HG02759 (cell line): ENCODE measurements at regions not wholly inside any gene's neighbourhood (a gene's known extent, or its start where the extent isn't known, plus 50 kb on each side); places are given as distances from the start of the nearest gene placed in this dataset.
"Not testable (repeated sequence)": the region's sequence is repeated elsewhere in the genome, so short reads cannot be mapped to it uniquely, and the experiment has no call there.

Experiments used
- ATAC-seq: cut with Tn5 transposase; IDR thresholded peaks from one replicate; pipeline ENCODE4 v1.9.1; 2021; ENCODE audit warnings: mild to moderate bottlenecking, moderate library complexity; ENCODE audit not compliant: unreplicated experiment

DNA sequence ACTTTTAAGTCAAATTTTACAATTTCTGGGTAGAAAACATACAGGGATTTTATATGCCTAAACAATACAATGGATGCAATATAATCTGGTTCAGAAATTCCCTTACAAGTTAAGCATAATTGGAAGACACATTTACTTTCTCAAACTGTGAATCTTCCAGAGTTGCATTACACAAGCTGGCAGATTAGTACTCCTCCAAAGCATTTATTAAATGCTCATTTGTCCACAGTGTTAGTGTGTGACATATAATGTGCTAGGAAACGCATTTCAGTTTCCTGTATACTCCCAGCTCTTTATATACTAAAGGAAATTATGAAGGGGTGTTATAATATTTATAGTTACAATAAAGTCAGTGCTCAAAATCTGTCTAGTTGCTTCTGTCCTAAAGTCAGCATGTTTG is 239.0 kb upstream of the FIGN start:
- no peak for ATAC-seq

DNA sequence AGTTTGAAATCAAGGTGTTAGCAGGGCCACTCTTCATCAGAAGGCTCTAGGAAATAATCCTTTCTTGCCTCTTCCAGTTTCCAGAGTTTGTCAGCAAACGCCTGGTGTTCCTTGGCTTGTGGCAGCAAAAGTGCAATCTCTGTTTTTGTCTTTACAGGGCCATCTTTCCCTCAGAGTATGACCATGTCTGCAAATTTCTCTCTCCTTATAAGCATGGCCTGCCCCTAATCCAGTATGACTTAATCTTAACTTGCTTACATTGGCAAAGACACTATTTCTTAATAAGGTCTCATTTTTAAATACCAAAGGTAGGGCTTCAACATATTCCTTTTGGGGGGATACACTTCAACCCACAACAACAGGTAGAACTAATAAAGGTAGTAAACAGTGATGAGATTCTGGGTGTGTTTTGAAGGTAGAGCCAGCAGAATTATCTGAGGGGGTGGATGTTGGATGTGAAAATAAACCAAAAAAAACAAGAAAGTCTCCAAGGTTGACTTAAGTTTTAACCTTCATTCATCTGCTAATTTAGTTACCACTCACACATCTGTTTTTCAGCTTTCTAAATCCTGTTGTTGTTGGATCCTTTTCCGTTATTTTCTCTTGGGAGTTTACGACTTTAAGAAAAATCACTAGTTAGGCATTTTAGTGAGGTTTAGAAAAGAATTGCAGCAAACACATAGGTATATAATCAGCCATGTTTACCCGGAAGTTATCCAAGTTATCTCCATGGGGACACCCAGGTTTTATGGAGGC is 234.4 kb upstream of the FIGN start:
- no peak for ATAC-seq

DNA sequence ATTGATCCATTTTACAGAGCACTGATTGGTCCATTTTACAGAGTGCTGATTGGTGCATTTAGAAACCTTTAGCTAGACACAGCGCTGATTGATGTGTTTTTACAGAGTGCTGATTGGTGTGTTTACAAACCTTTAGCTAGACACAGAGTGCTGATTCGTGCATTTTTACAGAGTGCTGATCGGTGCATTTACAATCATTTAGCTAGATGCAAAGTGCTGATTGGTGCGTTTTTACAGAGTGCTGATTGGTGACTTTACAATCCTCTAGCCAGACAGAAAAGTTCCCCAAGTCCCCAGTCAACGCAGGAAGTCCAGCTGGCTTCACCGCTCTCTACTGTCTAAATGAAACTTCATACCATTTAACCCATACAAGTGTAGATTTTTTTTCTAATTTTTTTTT is 228.5 kb upstream of the FIGN start:
- ATAC-seq: not testable (repeated sequence)

DNA sequence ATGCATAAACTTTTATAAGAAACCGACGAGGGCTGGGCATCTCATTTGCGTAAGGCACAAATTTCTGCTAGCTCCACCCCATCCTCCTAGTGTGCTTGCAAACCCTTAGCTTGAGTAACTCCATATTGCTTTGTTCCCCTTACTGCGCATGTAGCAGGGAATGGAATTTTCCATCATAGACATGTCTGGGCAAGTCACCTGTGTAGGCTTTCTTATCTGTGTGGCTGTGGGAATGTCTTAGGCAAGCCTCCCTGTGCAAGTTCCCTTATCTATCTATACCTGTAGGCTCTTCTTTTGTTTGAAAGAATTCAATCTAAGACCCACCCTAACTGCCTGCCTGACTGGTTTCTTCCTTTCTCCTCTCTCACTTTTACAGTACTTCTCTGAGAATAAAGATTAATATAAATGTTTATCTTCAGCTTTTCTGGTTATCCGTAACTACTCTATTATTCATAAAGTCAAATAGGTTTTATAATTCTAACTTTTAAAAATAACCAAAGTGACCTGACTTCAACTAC is 217.6 kb upstream of the FIGN start:
- ATAC-seq: no peak

GRCh38 chr2:163951312-163951711 is 215.5 kb upstream of the FIGN start:
- no peak for ATAC-seq

DNA sequence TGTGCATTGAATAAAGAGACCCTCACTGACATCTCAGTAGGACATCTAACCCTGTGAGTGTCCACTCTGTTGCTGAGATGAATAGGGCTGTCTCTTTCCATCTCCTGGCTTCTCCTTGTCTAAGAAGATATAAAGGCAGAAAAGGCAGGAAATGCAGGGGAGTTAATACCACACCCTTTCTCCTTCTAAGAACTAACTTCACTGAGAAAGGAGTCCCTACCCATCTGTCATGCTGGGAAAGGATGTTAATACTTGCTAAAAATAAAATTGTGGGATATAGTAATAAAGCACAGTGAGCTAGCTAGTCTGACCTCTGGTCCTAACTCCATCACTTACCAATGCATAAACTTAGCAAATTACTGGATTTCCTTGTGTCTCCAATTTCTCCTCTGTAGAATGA is 213.9 kb upstream of the FIGN start:
- ATAC-seq: no peak

DNA sequence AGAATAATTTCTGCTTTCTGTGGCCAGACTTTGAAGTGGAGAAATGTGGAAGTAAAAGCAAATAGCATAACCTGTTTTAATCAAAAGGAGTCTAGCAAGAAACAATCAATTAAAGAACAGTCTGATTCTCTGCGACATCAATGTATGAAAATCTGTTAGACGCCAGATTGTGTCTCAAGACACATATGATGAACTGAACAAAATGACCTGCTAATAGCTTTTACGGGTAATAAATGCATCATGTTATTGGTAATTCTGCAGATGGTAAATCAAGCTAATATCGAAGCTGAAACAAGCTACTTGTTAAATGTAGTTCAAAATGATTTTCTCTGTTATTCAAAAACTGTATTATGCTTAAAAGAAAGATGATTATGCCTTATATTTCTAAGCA is 208.5 kb upstream of the FIGN start:
- no peak for ATAC-seq

DNA sequence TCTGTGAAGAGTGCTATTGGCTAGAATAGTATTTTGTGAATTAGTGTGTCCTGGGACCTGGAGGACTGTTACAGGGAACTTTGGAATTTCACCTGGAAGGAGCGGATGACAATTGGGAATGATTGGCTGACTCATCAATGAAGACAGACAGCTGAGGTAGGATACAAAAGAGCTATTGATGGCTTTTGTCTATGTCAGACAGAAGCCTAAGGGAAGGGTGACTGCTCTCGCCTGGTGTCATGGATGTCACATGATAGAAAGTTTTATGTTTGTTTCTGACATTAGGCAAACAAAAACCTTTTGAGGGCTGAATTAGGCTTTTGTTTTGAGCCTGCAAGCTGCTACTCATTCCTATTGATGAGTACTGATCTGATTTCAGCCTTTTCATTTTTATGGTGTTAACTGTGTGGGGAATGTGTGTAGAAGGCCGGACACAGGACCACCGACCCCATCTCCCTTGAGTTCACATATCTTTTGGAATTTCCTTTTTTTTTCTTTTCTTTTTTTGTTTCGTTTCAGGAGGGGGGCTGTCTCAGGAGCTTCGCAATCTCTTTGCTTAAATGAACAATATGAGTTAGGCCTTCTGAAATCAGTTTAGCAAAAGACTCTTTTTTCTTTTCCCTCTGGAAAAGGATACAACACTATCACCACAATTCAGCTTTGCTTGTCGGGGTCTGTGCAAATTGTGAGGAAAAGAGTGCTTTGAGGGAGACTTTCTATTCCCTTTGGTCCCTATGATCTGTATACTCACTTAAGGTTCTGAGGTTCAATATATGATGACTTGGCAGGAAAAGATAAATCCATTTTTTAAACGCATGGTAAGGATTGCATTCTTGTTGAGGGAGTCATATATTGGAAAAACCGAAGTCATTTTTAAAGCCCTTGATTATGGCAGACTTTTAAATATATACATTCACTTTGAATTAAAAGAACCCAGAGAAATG is 207.9 kb upstream of the FIGN start:
- no peak for ATAC-seq

DNA sequence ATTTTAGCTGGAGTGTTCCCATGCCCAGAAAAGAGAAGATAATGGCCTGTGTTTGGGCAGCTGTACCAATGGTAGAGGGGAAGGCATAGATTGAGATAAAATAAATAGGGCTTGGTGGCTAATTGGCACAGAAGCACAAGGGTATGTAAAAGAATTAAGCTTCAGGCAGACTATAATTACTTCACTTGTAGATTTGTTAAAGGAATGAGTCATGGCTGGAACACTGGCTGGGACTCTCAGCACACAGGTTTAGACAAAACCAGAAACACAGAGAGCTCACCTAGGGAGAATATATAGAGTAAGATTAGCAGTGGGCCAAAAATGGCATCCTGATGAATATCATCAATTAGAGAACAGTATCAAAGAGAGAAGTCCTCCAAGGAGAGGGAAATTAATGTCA is 198.3 kb upstream of the FIGN start:
- no peak for ATAC-seq

DNA sequence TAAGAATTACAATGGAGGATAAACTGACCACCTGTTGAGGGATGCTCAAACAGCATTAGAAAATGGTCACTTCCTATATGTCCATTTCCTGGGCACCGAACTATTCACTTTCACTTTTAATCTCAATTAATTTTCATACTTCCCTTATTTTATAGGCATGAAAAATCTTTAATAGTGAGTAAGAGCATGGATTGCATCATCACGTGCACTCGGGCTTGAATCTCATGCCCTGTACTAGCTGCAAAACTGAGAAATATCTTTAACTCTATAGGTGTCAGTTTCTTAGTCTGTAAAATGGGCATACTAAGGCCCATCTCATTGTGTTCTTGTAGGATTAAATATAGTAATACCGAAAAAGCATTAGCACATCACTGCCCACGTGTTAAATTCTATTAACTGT is 183.9 kb upstream of the FIGN start:
- no peak for ATAC-seq

DNA sequence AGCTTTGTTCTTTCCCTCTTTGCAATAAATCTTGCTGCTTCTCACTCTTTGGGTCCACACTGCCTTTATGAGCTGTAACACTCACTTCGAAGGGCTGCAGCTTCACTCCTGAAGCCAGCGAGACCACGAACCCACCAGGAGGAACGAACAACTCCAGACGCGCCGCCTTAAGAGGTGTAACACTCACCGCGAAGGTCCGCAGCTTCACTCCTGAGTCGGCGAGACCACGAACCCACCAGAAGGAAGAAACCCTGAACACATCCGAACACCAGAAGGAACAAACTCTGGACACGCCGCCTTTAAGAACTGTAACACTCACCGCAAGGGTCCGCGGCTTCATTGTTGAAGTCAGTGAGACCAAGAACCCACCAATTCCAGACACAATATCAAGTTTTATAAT is 178.7 kb upstream of the FIGN start:
- ATAC-seq: not testable (repeated sequence)

GRCh38 chr2:163913532-163913944 is 177.7 kb upstream of the FIGN start:
- not testable (repeated sequence) for ATAC-seq

GRCh38 chr2:163909411-163910080 is 173.7 kb upstream of the FIGN start:
- ATAC-seq: no peak

- ATAC-seq: no peak
Measured at GRCh38 chr2:163906410-163906809, 170.6 kb upstream of the FIGN start.

DNA sequence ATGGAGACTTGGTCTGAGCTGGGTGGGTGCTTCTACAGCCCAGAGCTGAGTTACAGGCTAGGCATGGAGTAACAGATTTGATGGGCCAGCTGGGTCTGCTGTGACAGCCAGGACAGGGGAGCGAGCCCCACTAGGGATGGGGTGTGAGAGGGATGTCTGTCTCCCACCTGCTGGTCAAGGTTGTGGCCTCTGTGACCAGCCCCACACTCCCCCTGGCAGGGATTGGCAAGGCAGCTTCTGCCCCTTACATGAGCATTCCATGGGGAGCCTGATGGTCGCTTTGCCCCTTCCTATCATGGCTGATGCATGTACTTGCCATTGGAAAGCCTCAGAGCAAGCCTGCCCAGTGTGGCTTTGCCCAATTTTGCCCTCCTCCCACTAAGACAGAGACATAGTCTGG is 162.0 kb upstream of the FIGN start:
- ATAC-seq: no peak

GRCh38 chr2:163893444-163893843 is 157.6 kb upstream of the FIGN start:
- not testable (repeated sequence) for ATAC-seq

DNA sequence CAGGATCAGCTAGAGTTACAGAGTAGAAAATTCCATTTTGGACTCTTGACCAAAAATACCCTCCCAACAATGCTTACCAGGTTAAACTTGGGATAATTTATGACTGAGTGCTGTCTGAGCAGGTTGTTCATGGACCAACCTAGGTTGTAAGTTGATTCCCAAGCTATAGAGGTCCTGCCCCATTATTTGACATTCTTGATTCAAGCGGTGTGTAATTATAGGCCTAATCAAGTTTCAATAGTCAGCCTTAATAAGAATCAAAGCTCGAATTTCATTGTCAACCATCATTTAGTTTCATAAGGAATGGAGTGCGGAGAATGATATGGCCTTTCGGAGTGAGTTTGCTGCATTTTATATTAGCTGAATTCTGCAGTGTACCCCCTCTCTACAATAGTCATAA is 152.8 kb upstream of the FIGN start:
- ATAC-seq: no peak

- ATAC-seq: no peak
Measured at GRCh38 chr2:163887182-163887581, 151.4 kb upstream of the FIGN start.

GRCh38 chr2:163884416-163884815 is 148.6 kb upstream of the FIGN start:
- no peak for ATAC-seq

GRCh38 chr2:163878718-163879117 is 142.9 kb upstream of the FIGN start:
- peak; percentile 66 for ATAC-seq

- ATAC-seq: no peak
Measured at GRCh38 chr2:163877316-163877715, 141.5 kb upstream of the FIGN start.
